ENCODE measurements at regions not wholly inside any gene's neighbourhood (a gene's known extent, or its start where the extent isn't known, plus 50 kb on each side); places are given as distances from the start of the nearest gene placed in this dataset.

DNA sequence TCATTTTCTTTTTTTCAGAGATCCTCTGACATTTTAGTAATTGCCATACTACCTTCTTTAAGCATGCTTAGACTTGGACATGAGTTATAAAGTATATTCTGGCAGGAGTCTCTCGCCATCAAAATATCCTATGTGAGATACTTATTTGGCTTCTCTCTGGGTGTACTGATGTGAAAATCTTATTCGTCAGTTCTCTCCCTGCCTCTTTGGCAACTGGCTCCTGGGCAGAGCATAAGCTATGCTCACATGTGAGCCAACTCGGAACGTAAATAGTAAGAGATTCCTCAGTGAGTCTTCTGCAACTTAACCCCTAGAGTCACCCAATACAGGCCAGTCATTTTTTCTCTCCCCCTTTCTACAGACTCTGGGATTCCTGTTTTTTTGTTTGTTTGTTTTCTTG is 91.6 kb downstream of the MAGEB17 start:
- H3K4me3 ChIP-seq (ENCODE audit: low read length) = no peak overlapping the region
- no peak for DNase-seq (ENCODE audit: low read depth)
- TF ChIP-seq, protein P1, sequence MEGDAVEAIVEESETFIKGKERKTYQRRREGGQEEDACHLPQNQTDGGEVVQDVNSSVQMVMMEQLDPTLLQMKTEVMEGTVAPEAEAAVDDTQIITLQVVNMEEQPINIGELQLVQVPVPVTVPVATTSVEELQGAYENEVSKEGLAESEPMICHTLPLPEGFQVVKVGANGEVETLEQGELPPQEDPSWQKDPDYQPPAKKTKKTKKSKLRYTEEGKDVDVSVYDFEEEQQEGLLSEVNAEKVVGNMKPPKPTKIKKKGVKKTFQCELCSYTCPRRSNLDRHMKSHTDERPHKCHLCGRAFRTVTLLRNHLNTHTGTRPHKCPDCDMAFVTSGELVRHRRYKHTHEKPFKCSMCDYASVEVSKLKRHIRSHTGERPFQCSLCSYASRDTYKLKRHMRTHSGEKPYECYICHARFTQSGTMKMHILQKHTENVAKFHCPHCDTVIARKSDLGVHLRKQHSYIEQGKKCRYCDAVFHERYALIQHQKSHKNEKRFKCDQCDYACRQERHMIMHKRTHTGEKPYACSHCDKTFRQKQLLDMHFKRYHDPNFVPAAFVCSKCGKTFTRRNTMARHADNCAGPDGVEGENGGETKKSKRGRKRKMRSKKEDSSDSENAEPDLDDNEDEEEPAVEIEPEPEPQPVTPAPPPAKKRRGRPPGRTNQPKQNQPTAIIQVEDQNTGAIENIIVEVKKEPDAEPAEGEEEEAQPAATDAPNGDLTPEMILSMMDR (conservative IDR thresholded peaks at IDR 0.05; ENCODE audit: low read depth, low read length) = no peak

DNA sequence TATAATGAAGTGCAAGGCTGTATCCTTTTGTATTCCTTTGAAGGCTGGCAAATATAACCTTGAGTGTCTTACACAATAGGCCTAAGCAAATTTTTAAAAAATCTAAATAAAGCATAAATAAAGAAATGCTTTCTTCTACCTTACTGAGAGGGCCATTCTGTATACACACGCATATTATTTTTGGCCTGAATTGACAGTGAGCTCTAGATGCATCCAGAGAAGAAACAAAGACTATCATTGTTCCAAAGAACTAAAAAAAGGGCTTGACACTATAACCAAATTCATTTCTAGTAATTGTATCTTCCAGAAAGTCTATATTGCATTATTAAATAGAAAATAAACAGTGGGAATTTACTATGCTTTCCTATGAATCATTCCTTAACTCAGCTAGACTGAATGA is 100.2 kb downstream of the MAGEB17 start:
- H3K4me3 ChIP-seq (ENCODE audit: low read length) = no peak overlapping the region
- TF ChIP-seq, protein P1 (conservative IDR thresholded peaks at IDR 0.05; ENCODE audit: low read depth, low read length) = no peak
- no peak for DNase-seq (ENCODE audit: low read depth)

DNA sequence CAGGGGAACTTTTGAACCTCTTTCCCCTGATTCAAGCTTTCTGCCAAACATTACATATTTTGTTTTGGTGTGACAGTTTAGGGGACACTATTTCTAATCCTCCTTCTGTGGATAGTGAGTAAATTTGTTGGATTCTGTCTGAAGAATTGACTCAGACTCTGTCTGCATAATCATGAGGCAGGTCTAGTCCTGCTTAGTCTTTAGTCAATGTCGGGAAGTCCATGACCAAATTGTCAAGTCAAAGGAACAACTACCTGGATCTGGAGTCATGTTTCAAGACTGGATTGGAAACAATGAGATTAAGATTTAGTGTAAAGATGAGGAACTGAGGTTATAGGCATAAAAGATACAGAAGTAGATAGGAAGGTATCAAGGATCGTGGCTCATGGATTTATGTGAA is 100.9 kb downstream of the MAGEB17 start:
- no peak overlapping the region for H3K4me3 ChIP-seq (ENCODE audit: low read length)
- DNase-seq (ENCODE audit: low read depth) = no peak
- TF ChIP-seq, protein P1 (conservative IDR thresholded peaks at IDR 0.05; ENCODE audit: low read depth, low read length) = no peak

DNA sequence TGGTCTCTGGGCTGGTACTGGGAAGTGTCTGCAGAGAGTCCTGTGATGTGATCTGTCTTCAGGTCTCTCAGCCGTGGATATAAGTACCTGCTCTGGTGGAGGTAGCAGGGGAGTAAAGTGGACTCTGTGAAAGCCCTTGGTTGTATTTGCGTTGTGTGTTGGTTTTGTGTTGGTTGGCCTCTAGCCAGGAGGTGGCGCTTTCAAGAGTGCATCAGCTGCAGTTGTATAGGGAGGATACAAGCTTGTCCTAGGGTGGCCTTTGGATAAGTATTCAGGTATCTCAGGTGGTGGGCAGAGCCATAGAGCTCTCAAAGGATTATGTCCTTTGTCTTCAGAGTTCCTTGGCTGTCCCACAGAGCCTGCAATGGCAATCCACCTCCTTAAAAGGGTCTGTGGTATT is 111.6 kb downstream of the MAGEB17 start:
- no peak overlapping the region for H3K4me3 ChIP-seq (ENCODE audit: low read length)
- TF ChIP-seq, protein P1 (conservative IDR thresholded peaks at IDR 0.05; ENCODE audit: low read depth, low read length) = no peak
- no peak for DNase-seq (ENCODE audit: low read depth)

DNA sequence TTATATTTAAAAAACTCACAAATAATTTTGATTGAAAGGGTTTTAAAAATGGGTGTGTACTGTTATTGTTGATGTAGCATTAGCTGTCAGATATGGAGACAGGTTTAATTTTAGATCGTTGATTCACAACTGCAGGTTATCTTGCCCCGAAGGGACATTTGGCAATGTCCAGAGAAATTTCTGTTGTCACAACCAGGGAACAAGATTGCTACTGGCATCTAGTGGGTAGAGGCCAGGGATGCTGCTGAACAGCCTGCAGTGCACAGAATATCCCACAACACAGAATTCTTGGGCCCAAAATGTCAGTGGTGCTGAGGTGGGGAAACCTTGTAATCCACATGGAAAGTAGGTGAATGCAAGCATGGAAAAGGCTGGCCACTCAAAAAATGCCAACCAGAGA is 114.9 kb downstream of the MAGEB17 start:
- H3K4me3 ChIP-seq (ENCODE audit: low read length) = no peak overlapping the region
- TF ChIP-seq, protein P1 (conservative IDR thresholded peaks at IDR 0.05; ENCODE audit: low read depth, low read length) = no peak
- DNase-seq (ENCODE audit: low read depth) = no peak

DNA sequence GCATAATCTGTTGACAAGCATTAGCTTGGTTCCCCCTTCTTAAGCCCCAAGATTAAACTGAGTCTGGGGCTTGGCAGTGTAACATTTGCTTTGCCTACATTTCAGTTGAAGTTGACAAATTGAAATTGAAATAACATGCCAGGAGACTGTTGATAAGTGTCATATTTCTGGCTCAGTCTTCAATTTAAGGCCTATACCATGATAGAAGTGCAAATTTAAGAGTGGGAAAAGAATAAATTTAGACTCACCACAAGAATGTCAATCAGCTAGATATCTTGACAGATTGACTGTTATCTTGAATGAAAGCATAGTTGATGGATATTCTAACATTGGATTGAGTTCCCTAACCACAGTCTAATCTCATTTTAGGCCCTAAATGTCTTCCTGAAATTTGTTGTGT is 117.6 kb downstream of the MAGEB17 start:
- H3K4me3 ChIP-seq (ENCODE audit: low read length) = no peak overlapping the region
- TF ChIP-seq, protein P1 (conservative IDR thresholded peaks at IDR 0.05; ENCODE audit: low read depth, low read length) = no peak
- DNase-seq (ENCODE audit: low read depth) = no peak

DNA sequence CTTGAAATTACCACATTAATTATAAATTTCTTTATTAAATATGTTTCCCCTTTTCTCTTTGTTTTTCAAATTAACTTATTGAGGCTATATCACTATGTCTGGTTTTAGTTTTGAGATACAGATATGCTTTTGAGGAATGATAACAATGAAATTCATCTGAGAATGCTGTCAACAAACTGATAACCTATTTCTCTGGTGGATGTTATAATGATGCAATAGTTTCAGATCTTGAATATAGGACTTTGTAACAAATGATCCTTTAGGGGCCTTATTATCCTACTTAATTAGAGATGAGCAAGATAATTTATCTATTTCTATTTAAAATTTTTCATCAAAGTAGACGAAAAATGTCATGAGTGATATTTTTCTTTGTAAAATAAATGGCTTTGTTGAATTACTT is 123.7 kb downstream of the MAGEB17 start:
- no peak for DNase-seq (ENCODE audit: low read depth)
- TF ChIP-seq, protein P1 (conservative IDR thresholded peaks at IDR 0.05; ENCODE audit: low read depth, low read length) = no peak
- H3K4me3 ChIP-seq (ENCODE audit: low read length) = no peak overlapping the region
